CD4-positive, alpha-beta T cell (primary cell): ENCODE measurements at regions not wholly inside any gene's neighbourhood (a gene's known extent, or its start where the extent isn't known, plus 50 kb on each side); places are given as distances from the start of the nearest gene placed in this dataset.

Source experiments
- ATAC-seq: fragments of 200-7000 bp; cut with Tn5 transposase; one replicate; pipeline ENCODE4 v1.10.0; 2022; ENCODE audit warnings: mild to moderate bottlenecking; ENCODE audit not compliant: poor library complexity
- CTCF ChIA-PET: fragments of 350-600 bp; sonication (Branson Sonifier 250); formaldehyde crosslinking; loops from one replicate; lab custom pipeline; 2021; ENCODE audit warnings: antibody characterized with exemption, inconsistent platforms; lab: Charles Lee
- POLR2A ChIA-PET: fragments of 350-600 bp; sonication (Branson Sonifier 250); formaldehyde crosslinking; loops from one replicate; lab custom pipeline; 2021; ENCODE audit warnings: antibody characterized with exemption, inconsistent platforms; lab: Charles Lee
- DNase-seq, 14 experiments: peaks; one replicate each; pipeline ENCODE4 v3.0.0-alpha.2; 2013 to 2020; ENCODE audit warnings: mixed read lengths in 2 of 14
- H3K27ac ChIP-seq, 2 donors: one replicate each; pipeline versions ENCODE4 v1.5.1 to v1.7.0; 2013; ENCODE audit warnings: low read length in 2 of 2, low read depth in 1 of 2, mild to moderate bottlenecking in 1 of 2
- H3K27me3 ChIP-seq, 2 experiments: 1 replicate in 1 of 2; 2 replicates in 1 of 2; pipeline versions ENCODE4 v1.6.1 to v1.7.0; 2013; ENCODE audit warnings: low read length in 2 of 2, control low read depth in 1 of 2, mild to moderate bottlenecking in 1 of 2, moderate library complexity in 1 of 2; ENCODE audit not compliant: insufficient read depth in 2 of 2, control insufficient read depth in 1 of 2
- H3K36me3 ChIP-seq: one replicate; pipeline ENCODE4 v1.6.1; 2013; ENCODE audit warnings: low read length, control low read depth; ENCODE audit not compliant: insufficient read depth
- H3K4me1 ChIP-seq: one replicate; pipeline ENCODE4 v1.6.1; 2013; ENCODE audit warnings: low read length, control low read depth; ENCODE audit not compliant: insufficient read depth
- H3K4me3 ChIP-seq: one replicate; pipeline ENCODE4 v1.5.1; 2013; ENCODE audit warnings: mild to moderate bottlenecking, low read length, moderate library complexity
- H3K9me3 ChIP-seq, 2 experiments: 1 replicate in 1 of 2; 2 replicates in 1 of 2; pipeline versions ENCODE4 v1.6.1 to v1.7.0; 2013; ENCODE audit warnings: low read length in 2 of 2, mild to moderate bottlenecking in 2 of 2, control low read depth in 1 of 2, moderate library complexity in 1 of 2; ENCODE audit not compliant: control insufficient read depth in 1 of 2, insufficient read depth in 1 of 2
- H3K27ac Mint-ChIP-seq: one replicate; pipeline ENCODE4 v1.8.0; 2020; ENCODE audit warnings: mixed read lengths
- H3K27me3 Mint-ChIP-seq: one replicate; pipeline ENCODE4 v1.8.0; 2021; ENCODE audit warnings: mixed read lengths
- H3K36me3 Mint-ChIP-seq: one replicate; pipeline ENCODE4 v1.8.0; 2021; ENCODE audit warnings: low read depth, mixed read lengths
- H3K4me1 Mint-ChIP-seq: one replicate; pipeline ENCODE4 v1.8.0; 2021; ENCODE audit warnings: low read depth, mixed read lengths
- H3K4me3 Mint-ChIP-seq: one replicate; pipeline ENCODE4 v1.8.0; 2020; ENCODE audit warnings: mild to moderate bottlenecking, mixed read lengths
- H3K9me3 Mint-ChIP-seq: one replicate; pipeline ENCODE4 v1.8.0; 2020; ENCODE audit warnings: mixed read lengths
- intact Hi-C, 2 experiments: fragments of 100-400 bp; cut with DNase I in 1 of 2; cut with micrococcal nuclease in 1 of 2; formaldehyde crosslinking; loops; one replicate each; pipeline versions ENCODE4 v1.15.1 to v1.9.0; 2023 to 2025; cut with DNase I, micrococcal nuclease
- TF ChIP-seq, protein P1 (sequence below): fragments of 200-600 bp; IDR thresholded peaks from one replicate; pipeline ENCODE4 v1.8.0; 2022; ENCODE audit warnings: antibody characterized with exemption, mild to moderate bottlenecking

DNA sequence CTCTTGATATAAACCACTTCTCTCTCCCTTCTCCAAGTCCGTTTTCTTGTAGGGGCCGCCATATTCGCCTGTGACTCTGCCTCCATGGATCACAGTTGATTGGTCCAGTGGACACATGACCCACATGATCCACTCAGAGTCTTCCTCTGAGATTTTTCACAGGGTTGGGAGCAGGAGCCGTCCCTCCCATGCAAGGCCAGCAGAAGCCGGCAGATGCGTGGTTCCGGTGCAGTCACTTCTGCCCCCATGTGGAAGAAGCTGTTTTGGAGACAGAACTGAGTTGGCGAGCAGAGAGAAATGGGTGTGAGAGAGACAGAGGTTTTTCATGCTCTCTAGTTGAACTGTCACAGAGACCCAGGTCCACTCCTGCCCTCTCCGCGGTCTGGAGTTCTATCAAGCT is 83.3 kb downstream of the C16orf95 start:
- Mint-ChIP-seq H3K4me3 (no peak overlapping the region), H3K36me3 (no peaks in the 10 kb centered on the region), H3K4me1 (peaks cover 5% of the 10 kb centered on the region), H3K27ac (no peak overlapping the region), H3K9me3 (no peaks in the 10 kb centered on the region), H3K27me3 (peaks cover 45% of the 10 kb centered on the region)
- Histone ChIP-seq H3K9me3 (no peaks in the 10 kb centered on the region), H3K27me3 (peaks cover 5 to 17% of the 10 kb centered on the region in 2 experiments), H3K27ac (no peak overlapping the region), H3K4me3 (no peak overlapping the region), H3K36me3 (no peaks in the 10 kb centered on the region), H3K4me1 (peaks cover 12% of the 10 kb centered on the region)
- TF ChIP-seq, protein P1, sequence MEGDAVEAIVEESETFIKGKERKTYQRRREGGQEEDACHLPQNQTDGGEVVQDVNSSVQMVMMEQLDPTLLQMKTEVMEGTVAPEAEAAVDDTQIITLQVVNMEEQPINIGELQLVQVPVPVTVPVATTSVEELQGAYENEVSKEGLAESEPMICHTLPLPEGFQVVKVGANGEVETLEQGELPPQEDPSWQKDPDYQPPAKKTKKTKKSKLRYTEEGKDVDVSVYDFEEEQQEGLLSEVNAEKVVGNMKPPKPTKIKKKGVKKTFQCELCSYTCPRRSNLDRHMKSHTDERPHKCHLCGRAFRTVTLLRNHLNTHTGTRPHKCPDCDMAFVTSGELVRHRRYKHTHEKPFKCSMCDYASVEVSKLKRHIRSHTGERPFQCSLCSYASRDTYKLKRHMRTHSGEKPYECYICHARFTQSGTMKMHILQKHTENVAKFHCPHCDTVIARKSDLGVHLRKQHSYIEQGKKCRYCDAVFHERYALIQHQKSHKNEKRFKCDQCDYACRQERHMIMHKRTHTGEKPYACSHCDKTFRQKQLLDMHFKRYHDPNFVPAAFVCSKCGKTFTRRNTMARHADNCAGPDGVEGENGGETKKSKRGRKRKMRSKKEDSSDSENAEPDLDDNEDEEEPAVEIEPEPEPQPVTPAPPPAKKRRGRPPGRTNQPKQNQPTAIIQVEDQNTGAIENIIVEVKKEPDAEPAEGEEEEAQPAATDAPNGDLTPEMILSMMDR: no peak
- ChIA-PET CTCF (no interaction called here), POLR2A (no interaction called here)
- DNase-seq: no peak
- no peak for ATAC-seq
- intact Hi-C loops: no loop called here

DNA sequence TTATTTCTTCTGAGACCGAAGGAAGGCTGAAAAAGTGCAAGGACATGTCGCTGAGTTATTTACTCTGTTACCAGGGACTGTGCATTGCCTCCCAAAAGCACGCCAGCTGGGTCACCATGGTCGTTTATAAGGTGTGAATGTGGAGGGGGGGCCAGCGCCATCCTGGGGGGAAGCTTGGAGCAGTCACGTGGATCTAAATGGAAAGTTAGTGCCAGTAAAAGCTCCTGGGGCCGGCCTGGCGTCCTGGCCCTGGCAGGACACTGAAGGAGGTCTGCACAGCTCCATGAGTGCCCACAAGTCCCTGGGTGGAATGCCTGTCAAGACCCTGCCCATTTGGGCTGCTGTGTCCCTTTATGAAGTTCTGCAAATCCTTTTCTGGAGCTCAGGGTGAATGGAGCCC is 82.6 kb downstream of the C16orf95 start:
- H3K27ac Mint-ChIP-seq: no peak overlapping the region
- no peak overlapping the region for H3K4me3 Mint-ChIP-seq
- ATAC-seq: no peak
- H3K27me3 ChIP-seq: peaks cover 5 to 17% of the 10 kb centered on the region in 2 experiments
- no peak overlapping the region for H3K27ac ChIP-seq
- CTCF ChIA-PET: no interaction called here
- peaks cover 5% of the 10 kb centered on the region for H3K4me1 Mint-ChIP-seq
- DNase-seq: no peak
- H3K4me3 ChIP-seq: no peak overlapping the region
- H3K4me1 ChIP-seq: peaks cover 12% of the 10 kb centered on the region
- no peaks in the 10 kb centered on the region for H3K36me3 ChIP-seq
- POLR2A ChIA-PET: no interaction called here
- peaks cover 40% of the 10 kb centered on the region for H3K27me3 Mint-ChIP-seq
- intact Hi-C loops: no loop called here
- H3K9me3 ChIP-seq: no peaks in the 10 kb centered on the region
- TF ChIP-seq, protein P1: no peak
- no peaks in the 10 kb centered on the region for H3K9me3 Mint-ChIP-seq
- no peaks in the 10 kb centered on the region for H3K36me3 Mint-ChIP-seq

DNA sequence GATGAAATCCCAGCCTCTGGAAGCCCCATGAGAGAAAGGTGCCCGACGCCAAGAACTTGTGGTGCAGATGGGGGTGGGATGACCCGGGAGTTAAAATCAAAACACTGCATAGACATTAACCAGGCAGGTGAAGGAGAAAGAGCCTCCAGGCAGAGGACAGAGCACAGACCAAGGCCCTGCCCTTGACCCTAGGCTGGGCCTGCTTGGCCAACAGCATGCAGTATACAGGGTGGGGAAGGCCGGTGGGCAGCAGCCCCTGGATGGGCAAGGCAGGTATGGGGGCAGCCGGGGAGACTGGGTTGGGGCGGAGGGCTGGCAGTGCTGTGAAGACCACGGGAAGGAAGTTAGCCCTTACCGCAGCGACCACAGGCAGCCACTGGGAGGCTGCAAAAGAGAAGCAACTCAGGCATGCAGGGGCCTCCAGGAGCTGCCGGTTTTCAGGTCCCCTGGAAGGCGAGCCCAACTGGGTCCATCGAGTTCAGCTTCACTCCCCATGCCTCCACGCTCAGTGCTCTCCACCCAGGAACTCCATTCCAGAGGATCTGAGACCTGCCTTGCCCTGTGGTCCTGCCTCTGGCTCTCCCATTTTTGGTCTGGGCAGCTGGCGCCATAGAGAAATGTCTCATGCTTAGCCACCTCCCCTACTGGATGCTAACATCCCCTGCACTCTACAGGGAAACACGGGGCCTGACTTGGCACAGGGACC is 81.2 kb downstream of the C16orf95 start:
- TF ChIP-seq, protein P1: no peak
- no peak for DNase-seq
- Histone ChIP-seq H3K27ac (no peak overlapping the region), H3K4me3 (no peak overlapping the region), H3K9me3 (no peaks in the 10 kb centered on the region), H3K4me1 (peaks cover 12% of the 10 kb centered on the region), H3K27me3 (peaks cover 5 to 17% of the 10 kb centered on the region in 2 experiments), H3K36me3 (no peaks in the 10 kb centered on the region)
- H3K27ac Mint-ChIP-seq: no peak overlapping the region
- H3K4me1 Mint-ChIP-seq: peaks cover 5% of the 10 kb centered on the region
- ChIA-PET CTCF (no interaction called here), POLR2A (no interaction called here)
- no peaks in the 10 kb centered on the region for H3K36me3 Mint-ChIP-seq
- H3K27me3 Mint-ChIP-seq: peaks cover 40% of the 10 kb centered on the region
- H3K4me3 Mint-ChIP-seq: no peak overlapping the region
- no peak for ATAC-seq
- intact Hi-C loops: no loop called here
- H3K9me3 Mint-ChIP-seq: no peaks in the 10 kb centered on the region
